ENCODE measurements at regions not wholly inside any gene's neighbourhood (a gene's known extent, or its start where the extent isn't known, plus 50 kb on each side); places are given as distances from the start of the nearest gene placed in this dataset.

DNA sequence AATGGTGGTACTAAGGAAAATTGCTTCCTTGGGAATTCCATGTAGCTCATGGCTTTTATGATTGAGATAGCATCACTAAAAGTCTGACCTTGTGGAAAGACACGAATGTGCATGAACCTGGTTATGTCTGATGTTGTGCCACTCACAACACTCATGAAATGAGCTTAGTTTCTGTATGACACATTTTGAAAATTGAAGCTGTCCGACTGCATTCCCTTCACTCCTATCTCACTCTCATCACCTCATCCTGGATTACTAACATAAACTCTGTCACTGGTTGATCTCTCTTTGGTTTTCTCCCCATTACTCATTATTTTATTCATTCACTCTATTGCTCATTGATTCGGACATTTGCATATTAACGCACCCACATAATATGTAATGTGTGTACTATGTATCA, 190.0 kb upstream of the VWC2 start:
- TF ChIP-seq POLR2A (IDR thresholded peaks at IDR 0.05): no peak
- TF ChIP-seq, protein P1, sequence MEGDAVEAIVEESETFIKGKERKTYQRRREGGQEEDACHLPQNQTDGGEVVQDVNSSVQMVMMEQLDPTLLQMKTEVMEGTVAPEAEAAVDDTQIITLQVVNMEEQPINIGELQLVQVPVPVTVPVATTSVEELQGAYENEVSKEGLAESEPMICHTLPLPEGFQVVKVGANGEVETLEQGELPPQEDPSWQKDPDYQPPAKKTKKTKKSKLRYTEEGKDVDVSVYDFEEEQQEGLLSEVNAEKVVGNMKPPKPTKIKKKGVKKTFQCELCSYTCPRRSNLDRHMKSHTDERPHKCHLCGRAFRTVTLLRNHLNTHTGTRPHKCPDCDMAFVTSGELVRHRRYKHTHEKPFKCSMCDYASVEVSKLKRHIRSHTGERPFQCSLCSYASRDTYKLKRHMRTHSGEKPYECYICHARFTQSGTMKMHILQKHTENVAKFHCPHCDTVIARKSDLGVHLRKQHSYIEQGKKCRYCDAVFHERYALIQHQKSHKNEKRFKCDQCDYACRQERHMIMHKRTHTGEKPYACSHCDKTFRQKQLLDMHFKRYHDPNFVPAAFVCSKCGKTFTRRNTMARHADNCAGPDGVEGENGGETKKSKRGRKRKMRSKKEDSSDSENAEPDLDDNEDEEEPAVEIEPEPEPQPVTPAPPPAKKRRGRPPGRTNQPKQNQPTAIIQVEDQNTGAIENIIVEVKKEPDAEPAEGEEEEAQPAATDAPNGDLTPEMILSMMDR (IDR thresholded peaks at IDR 0.05): no peak
